K562 (cell line): ENCODE measurements at regions not wholly inside any gene's neighbourhood (a gene's known extent, or its start where the extent isn't known, plus 50 kb on each side); places are given as distances from the start of the nearest gene placed in this dataset.

Source experiments
- ATAC-seq: fragments of 200-7000 bp; cut with Tn5 transposase; 3 replicates; pipeline ENCODE4 v1.9.1; 2020; ENCODE audit warnings: moderate library complexity
- BruUV-seq: library from RNA; stranded (reverse); fragments of 400-500 nt; replicated peaks from 2 replicates; lab custom pipeline; 2021; lab: Mats Ljungman, UMichigan
- CTCF ChIA-PET: fragments of 300-600 bp; formaldehyde crosslinking; extraction: SDS; loops from one replicate; lab custom pipeline; 2021; ENCODE audit warnings: low intra/inter-chr PET ratio; lab: Yijun Ruan, JAX
- POLR2A ChIA-PET: fragments of 300-600, 350-650 bp; sonication (Branson Sonifier 250); formaldehyde crosslinking; extraction: SDS; loops from one replicate; lab custom pipeline; 2021; ENCODE audit warnings: antibody characterized with exemption, inconsistent platforms; lab: Yijun Ruan, JAX
- DNase-seq, 4 experiments: peaks; one replicate each; pipeline versions ENCODE4 v3.0.0 to v3.0.0-alpha.2; 2011 to 2018; ENCODE audit warnings: low spot score in 3 of 4, mixed read lengths in 3 of 4; ENCODE audit errors: extremely low read depth in 1 of 4
- FAIRE-seq: peaks from 2 replicates; lab custom pipeline; 2011; peaks lifted over from hg19 to GRCh38; lab: Jason Lieb, UNC
- H2AFZ ChIP-seq: 2 replicates; pipeline ENCODE4 v1.6.0; 2011; ENCODE audit warnings: low read depth, low read length, control low read depth, inconsistent platforms
- H3K27ac ChIP-seq: fragments of 200-600 bp; 3 replicates; pipeline ENCODE4 v1.8.0; 2011; ENCODE audit warnings: low read depth, mild to moderate bottlenecking, control low read depth, inconsistent platforms, low read length, moderate library complexity, mixed read lengths; ENCODE audit errors: extremely low read depth
- H3K27me3 ChIP-seq, 2 experiments: fragments of 300-600 bp in 1 of 2; 2 replicates in 1 of 2; 3 replicates in 1 of 2; pipeline versions ENCODE4 v1.6.0 to v1.8.0; 2011; ENCODE audit warnings: inconsistent platforms in 2 of 2, low read length in 2 of 2, mild to moderate bottlenecking in 1 of 2, mixed read lengths in 1 of 2, moderate library complexity in 1 of 2; ENCODE audit not compliant: control insufficient read depth in 2 of 2, insufficient read depth in 2 of 2
- H3K36me3 ChIP-seq: fragments of 300-600 bp; 3 replicates; pipeline ENCODE4 v1.8.0; 2011; ENCODE audit warnings: mild to moderate bottlenecking, low read length, inconsistent platforms; ENCODE audit not compliant: control insufficient read depth, insufficient read depth
- H3K4me1 ChIP-seq, 2 experiments: fragments of 200-600 bp in 1 of 2; replicated peaks in 1 of 2; 2 replicates in 1 of 2; 3 replicates in 1 of 2; pipeline versions ENCODE4 v1.5.1 to v1.8.0; 2011; ENCODE audit warnings: inconsistent platforms in 2 of 2, low read length in 2 of 2, mild to moderate bottlenecking in 1 of 2, mixed read lengths in 1 of 2, moderate library complexity in 1 of 2; ENCODE audit not compliant: control insufficient read depth in 2 of 2, insufficient read depth in 2 of 2
- H3K4me2 ChIP-seq: 2 replicates; pipeline ENCODE4 v1.6.1; 2011; ENCODE audit warnings: low read length, control low read depth, inconsistent platforms, mixed read lengths; ENCODE audit not compliant: insufficient read depth
- H3K4me3 ChIP-seq: fragments of 200-600 bp; sonication (generic), shearing (Covaris generic); 2 replicates; pipeline ENCODE4 v1.5.1; 2016; ENCODE audit warnings: control low read depth, inconsistent platforms
- H3K79me2 ChIP-seq: fragments of 200-600 bp; 3 replicates; pipeline ENCODE4 v1.8.0; 2011; ENCODE audit warnings: low read length, inconsistent platforms; ENCODE audit not compliant: control insufficient read depth, insufficient read depth
- H3K9ac ChIP-seq, 2 experiments: 2 replicates each; pipeline versions ENCODE4 v1.6.0 to v1.6.1; 2011; ENCODE audit warnings: low read depth in 2 of 2, low read length in 2 of 2, control low read depth in 1 of 2, inconsistent platforms in 1 of 2, mild to moderate bottlenecking in 1 of 2, mixed read lengths in 1 of 2; ENCODE audit not compliant: insufficient read depth in 1 of 2
- H3K9me1 ChIP-seq: one replicate; pipeline ENCODE4 v1.6.0; 2011; ENCODE audit warnings: inconsistent platforms, mild to moderate bottlenecking, low read length, moderate library complexity; ENCODE audit not compliant: control insufficient read depth, insufficient read depth
- H3K9me3 ChIP-seq: replicated peaks from 2 replicates; pipeline ENCODE4 v1.5.1; 2011; ENCODE audit warnings: low read depth, low read length, inconsistent platforms; ENCODE audit not compliant: control insufficient read depth, insufficient read depth
- H4K20me1 ChIP-seq: replicated peaks from 2 replicates; pipeline ENCODE4 v1.6.1; 2011; ENCODE audit warnings: low read length, inconsistent platforms, mixed read lengths; ENCODE audit not compliant: control insufficient read depth, insufficient read depth
- BMI1 ChIP-seq: fragments of 150-350 bp; IDR thresholded peaks from 2 replicates; pipeline ENCODE4 v1.6.1; 2014; ENCODE audit warnings: low read length
- FOXK1 ChIP-seq: sonication (generic); formaldehyde crosslinking; IDR thresholded peaks from 2 replicates; pipeline ENCODE4 v1.8.0; 2022; ENCODE audit warnings: missing genetic modification reagents, mild to moderate bottlenecking, borderline replicate concordance
- HDAC8 ChIP-seq: fragments of 450-650 bp; IDR thresholded peaks from 2 replicates; pipeline ENCODE4 v1.6.1; 2016; ENCODE audit warnings: mild to moderate bottlenecking, missing genetic modification characterization, moderate library complexity, missing compliant biosample characterization
- HNRNPL ChIP-seq: fragments of 200-400 bp; formaldehyde crosslinking; IDR thresholded peaks from 2 replicates; pipeline ENCODE4 v1.6.1; 2017; ENCODE audit warnings: low read depth, mild to moderate bottlenecking, low read length
- RUNX1 ChIP-seq: sonication (generic); IDR thresholded peaks from 2 replicates; pipeline ENCODE4 v1.6.1; 2016; ENCODE audit warnings: antibody characterized with exemption, low read depth
- SMAD4 ChIP-seq: fragments of 250-450 bp; sonication (Bioruptor Pico); conservative IDR thresholded peaks from 2 replicates; pipeline ENCODE4 v1.8.0; 2021; ENCODE audit warnings: inconsistent platforms, mild to moderate bottlenecking, moderate library complexity
- ZNF143 ChIP-seq: sonication (generic); formaldehyde crosslinking; IDR thresholded peaks from 2 replicates; pipeline ENCODE4 v1.9.0; 2022; ENCODE audit warnings: mild to moderate bottlenecking, missing genetic modification reagents
- ZNF75A ChIP-seq: fragments of 450-650 bp; formaldehyde crosslinking; IDR thresholded peaks from 2 replicates; pipeline ENCODE4 v1.4.0; 2020; ENCODE audit warnings: mild to moderate bottlenecking
- ZNF79 ChIP-seq: fragments of 250-450 bp; sonication (Bioruptor Pico); IDR thresholded peaks from 2 replicates; pipeline ENCODE4 v1.4.0; 2020; ENCODE audit warnings: low read depth, mild to moderate bottlenecking, moderate library complexity
- WGBS: fragments of 100-300 bp; shearing (Covaris generic); methylation state at CpG from one replicate; pipeline ENCODE4 v1.1.6; 2016; ENCODE audit warnings: low coverage, mixed read lengths; ENCODE audit not compliant: insufficient coverage; ENCODE audit errors: missing lambda C conversion rate; 5-methylcytosine and 5-hydroxymethylcytosine counted together
- in situ Hi-C: fragments of 300-500 bp; cut with MboI; formaldehyde crosslinking; loops from 4 replicates; pipeline ENCODE4 v1.15.0; 2018; ENCODE audit warnings: inconsistent platforms, mixed read lengths
- intact Hi-C: fragments of 100-400 bp; cut with micrococcal nuclease; formaldehyde crosslinking; loops from 2 replicates; pipeline ENCODE4 v1.14.2; 2022
- TF ChIP-seq, protein P1 (sequence below), 2 experiments: fragments of 450-650 bp in 1 of 2; IDR thresholded peaks; 2 replicates each; pipeline ENCODE4 v1.6.1; 2011 to 2017; ENCODE audit warnings: low read depth in 2 of 2, antibody characterized with exemption in 1 of 2, borderline replicate concordance in 1 of 2, low read length in 1 of 2, mild to moderate bottlenecking in 1 of 2, mixed read lengths in 1 of 2; ENCODE audit not compliant: control insufficient read depth in 1 of 2
- TF ChIP-seq, protein P2 (sequence below): fragments of 250-450 bp; sonication (Bioruptor Pico); IDR thresholded peaks from 2 replicates; pipeline ENCODE4 v1.5.0; 2020; ENCODE audit warnings: mild to moderate bottlenecking, borderline replicate concordance
- TF ChIP-seq, protein P3 (sequence below): sonication (generic); formaldehyde crosslinking; IDR thresholded peaks from 2 replicates; pipeline ENCODE4 v1.8.1; 2023; ENCODE audit warnings: mild to moderate bottlenecking, missing genetic modification reagents
- TF ChIP-seq, protein P4 (sequence below), 2 experiments: fragments of 200-800 bp in 1 of 2; sonication (Bioruptor generic) in 1 of 2; sonication (generic) in 1 of 2; formaldehyde crosslinking in 1 of 2; IDR thresholded peaks in 1 of 2; conservative IDR thresholded peaks in 1 of 2; 2 replicates each; pipeline versions ENCODE4 v1.5.0 to v1.6.1; 2016 to 2020; ENCODE audit warnings: missing compliant biosample characterization in 1 of 2, missing genetic modification characterization in 1 of 2, missing genetic modification reagents in 1 of 2

- Histone ChIP-seq H2AFZ (no peak overlapping the region), H3K4me3 (no peak overlapping the region), H4K20me1 (no peaks in the 10 kb centered on the region), H3K9me3 (no peaks in the 10 kb centered on the region), H3K4me2 (no peak overlapping the region), H3K9ac (no peak overlapping the region), H3K27me3 (no peaks in the 10 kb centered on the region), H3K79me2 (no peaks in the 10 kb centered on the region), H3K4me1 (no peaks in the 10 kb centered on the region), H3K27ac (no peak overlapping the region), H3K9me1 (no peaks in the 10 kb centered on the region), H3K36me3 (no peaks in the 10 kb centered on the region)
- DNase-seq, result no peak
- POLR2A ChIA-PET, result no interaction called here
- CTCF ChIA-PET, result no interaction called here
- BruUV-seq, result no TSS peak
- 11% methylated on average over 1 of the region's 1 CpG for WGBS
- ATAC-seq, result no peak
- FAIRE-seq, result no peak
- in situ Hi-C loops, result no loop called here
- intact Hi-C loops, result no loop called here
- TF ChIP-seq, protein P1, sequence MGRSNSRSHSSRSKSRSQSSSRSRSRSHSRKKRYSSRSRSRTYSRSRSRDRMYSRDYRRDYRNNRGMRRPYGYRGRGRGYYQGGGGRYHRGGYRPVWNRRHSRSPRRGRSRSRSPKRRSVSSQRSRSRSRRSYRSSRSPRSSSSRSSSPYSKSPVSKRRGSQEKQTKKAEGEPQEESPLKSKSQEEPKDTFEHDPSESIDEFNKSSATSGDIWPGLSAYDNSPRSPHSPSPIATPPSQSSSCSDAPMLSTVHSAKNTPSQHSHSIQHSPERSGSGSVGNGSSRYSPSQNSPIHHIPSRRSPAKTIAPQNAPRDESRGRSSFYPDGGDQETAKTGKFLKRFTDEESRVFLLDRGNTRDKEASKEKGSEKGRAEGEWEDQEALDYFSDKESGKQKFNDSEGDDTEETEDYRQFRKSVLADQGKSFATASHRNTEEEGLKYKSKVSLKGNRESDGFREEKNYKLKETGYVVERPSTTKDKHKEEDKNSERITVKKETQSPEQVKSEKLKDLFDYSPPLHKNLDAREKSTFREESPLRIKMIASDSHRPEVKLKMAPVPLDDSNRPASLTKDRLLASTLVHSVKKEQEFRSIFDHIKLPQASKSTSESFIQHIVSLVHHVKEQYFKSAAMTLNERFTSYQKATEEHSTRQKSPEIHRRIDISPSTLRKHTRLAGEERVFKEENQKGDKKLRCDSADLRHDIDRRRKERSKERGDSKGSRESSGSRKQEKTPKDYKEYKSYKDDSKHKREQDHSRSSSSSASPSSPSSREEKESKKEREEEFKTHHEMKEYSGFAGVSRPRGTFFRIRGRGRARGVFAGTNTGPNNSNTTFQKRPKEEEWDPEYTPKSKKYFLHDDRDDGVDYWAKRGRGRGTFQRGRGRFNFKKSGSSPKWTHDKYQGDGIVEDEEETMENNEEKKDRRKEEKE (IDR thresholded peaks at IDR 0.05; ENCODE audit: borderline replicate concordance in 1 of 2, control insufficient read depth in 1 of 2, low read depth in 2 of 2, low read length in 1 of 2), result no peak
- TF ChIP-seq BMI1 (no peak), FOXK1 (CRISPR knock-in tag) (no peak), SMAD4 (CRISPR knock-in tag) (no peak), HDAC8 (tag) (no peak), ZNF143 (CRISPR knock-in tag) (no peak), ZNF79 (CRISPR knock-in tag) (no peak), ZNF75A (CRISPR knock-in tag) (no peak), HNRNPL (no peak), RUNX1 (no peak)
- TF ChIP-seq, protein P2, sequence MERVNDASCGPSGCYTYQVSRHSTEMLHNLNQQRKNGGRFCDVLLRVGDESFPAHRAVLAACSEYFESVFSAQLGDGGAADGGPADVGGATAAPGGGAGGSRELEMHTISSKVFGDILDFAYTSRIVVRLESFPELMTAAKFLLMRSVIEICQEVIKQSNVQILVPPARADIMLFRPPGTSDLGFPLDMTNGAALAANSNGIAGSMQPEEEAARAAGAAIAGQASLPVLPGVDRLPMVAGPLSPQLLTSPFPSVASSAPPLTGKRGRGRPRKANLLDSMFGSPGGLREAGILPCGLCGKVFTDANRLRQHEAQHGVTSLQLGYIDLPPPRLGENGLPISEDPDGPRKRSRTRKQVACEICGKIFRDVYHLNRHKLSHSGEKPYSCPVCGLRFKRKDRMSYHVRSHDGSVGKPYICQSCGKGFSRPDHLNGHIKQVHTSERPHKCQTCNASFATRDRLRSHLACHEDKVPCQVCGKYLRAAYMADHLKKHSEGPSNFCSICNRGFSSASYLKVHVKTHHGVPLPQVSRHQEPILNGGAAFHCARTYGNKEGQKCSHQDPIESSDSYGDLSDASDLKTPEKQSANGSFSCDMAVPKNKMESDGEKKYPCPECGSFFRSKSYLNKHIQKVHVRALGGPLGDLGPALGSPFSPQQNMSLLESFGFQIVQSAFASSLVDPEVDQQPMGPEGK (CRISPR knock-in tag), result no peak
- TF ChIP-seq, protein P3, sequence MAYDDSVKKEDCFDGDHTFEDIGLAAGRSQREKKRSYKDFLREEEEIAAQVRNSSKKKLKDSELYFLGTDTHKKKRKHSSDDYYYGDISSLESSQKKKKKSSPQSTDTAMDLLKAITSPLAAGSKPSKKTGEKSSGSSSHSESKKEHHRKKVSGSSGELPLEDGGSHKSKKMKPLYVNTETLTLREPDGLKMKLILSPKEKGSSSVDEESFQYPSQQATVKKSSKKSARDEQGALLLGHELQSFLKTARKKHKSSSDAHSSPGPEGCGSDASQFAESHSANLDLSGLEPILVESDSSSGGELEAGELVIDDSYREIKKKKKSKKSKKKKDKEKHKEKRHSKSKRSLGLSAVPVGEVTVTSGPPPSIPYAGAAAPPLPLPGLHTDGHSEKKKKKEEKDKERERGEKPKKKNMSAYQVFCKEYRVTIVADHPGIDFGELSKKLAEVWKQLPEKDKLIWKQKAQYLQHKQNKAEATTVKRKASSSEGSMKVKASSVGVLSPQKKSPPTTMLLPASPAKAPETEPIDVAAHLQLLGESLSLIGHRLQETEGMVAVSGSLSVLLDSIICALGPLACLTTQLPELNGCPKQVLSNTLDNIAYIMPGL (CRISPR knock-in tag), result no peak
- TF ChIP-seq, protein P4, sequence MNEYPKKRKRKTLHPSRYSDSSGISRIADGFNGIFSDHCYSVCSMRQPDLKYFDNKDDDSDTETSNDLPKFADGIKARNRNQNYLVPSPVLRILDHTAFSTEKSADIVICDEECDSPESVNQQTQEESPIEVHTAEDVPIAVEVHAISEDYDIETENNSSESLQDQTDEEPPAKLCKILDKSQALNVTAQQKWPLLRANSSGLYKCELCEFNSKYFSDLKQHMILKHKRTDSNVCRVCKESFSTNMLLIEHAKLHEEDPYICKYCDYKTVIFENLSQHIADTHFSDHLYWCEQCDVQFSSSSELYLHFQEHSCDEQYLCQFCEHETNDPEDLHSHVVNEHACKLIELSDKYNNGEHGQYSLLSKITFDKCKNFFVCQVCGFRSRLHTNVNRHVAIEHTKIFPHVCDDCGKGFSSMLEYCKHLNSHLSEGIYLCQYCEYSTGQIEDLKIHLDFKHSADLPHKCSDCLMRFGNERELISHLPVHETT (CRISPR knock-in tag; conservative IDR thresholded peaks at IDR 0.05 in 1 of 2, IDR thresholded peaks at IDR 0.05 in 1 of 2), result no peak
These were observed 676.3 kb upstream of the KCND2 start for GRCh38 chr7:119596651-119597050.
